ENCODE measurements at regions not wholly inside any gene's neighbourhood (a gene's known extent, or its start where the extent isn't known, plus 50 kb on each side); places are given as distances from the start of the nearest gene placed in this dataset.

GRCh38 chr1:147840909-147841308, 61.7 kb upstream of the GJA8 start:
- TF ChIP-seq EP300 (IDR thresholded peaks at IDR 0.05) (no peak), CTCF (IDR thresholded peaks at IDR 0.05) (no peak), ESRRA (IDR thresholded peaks at IDR 0.05; ENCODE audit: borderline replicate concordance, low read length) (no peak), POLR2A (IDR thresholded peaks at IDR 0.05; ENCODE audit: low read length) (no peak), HEYL (CRISPR knock-in tag; IDR thresholded peaks at IDR 0.05) (no peak), PBX3 (IDR thresholded peaks at IDR 0.05) (no peak), POLR2AphosphoS2 (conservative IDR thresholded peaks at IDR 0.05; ENCODE audit: low read length) (no peak), MYC (IDR thresholded peaks at IDR 0.05; ENCODE audit: borderline replicate concordance, low read length) (no peak)
- TF ChIP-seq, protein P1, sequence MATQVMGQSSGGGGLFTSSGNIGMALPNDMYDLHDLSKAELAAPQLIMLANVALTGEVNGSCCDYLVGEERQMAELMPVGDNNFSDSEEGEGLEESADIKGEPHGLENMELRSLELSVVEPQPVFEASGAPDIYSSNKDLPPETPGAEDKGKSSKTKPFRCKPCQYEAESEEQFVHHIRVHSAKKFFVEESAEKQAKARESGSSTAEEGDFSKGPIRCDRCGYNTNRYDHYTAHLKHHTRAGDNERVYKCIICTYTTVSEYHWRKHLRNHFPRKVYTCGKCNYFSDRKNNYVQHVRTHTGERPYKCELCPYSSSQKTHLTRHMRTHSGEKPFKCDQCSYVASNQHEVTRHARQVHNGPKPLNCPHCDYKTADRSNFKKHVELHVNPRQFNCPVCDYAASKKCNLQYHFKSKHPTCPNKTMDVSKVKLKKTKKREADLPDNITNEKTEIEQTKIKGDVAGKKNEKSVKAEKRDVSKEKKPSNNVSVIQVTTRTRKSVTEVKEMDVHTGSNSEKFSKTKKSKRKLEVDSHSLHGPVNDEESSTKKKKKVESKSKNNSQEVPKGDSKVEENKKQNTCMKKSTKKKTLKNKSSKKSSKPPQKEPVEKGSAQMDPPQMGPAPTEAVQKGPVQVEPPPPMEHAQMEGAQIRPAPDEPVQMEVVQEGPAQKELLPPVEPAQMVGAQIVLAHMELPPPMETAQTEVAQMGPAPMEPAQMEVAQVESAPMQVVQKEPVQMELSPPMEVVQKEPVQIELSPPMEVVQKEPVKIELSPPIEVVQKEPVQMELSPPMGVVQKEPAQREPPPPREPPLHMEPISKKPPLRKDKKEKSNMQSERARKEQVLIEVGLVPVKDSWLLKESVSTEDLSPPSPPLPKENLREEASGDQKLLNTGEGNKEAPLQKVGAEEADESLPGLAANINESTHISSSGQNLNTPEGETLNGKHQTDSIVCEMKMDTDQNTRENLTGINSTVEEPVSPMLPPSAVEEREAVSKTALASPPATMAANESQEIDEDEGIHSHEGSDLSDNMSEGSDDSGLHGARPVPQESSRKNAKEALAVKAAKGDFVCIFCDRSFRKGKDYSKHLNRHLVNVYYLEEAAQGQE (IDR thresholded peaks at IDR 0.05): no peak

Measured in A549 (cell line).